HS-27A (cell line): ENCODE measurements at regions not wholly inside any gene's neighbourhood (a gene's known extent, or its start where the extent isn't known, plus 50 kb on each side); places are given as distances from the start of the nearest gene placed in this dataset.

Experiments used
- DNase-seq: peaks from one replicate; pipeline ENCODE4 v3.0.0-alpha.2; 2012; ENCODE audit warnings: low read depth, missing footprints

DNA sequence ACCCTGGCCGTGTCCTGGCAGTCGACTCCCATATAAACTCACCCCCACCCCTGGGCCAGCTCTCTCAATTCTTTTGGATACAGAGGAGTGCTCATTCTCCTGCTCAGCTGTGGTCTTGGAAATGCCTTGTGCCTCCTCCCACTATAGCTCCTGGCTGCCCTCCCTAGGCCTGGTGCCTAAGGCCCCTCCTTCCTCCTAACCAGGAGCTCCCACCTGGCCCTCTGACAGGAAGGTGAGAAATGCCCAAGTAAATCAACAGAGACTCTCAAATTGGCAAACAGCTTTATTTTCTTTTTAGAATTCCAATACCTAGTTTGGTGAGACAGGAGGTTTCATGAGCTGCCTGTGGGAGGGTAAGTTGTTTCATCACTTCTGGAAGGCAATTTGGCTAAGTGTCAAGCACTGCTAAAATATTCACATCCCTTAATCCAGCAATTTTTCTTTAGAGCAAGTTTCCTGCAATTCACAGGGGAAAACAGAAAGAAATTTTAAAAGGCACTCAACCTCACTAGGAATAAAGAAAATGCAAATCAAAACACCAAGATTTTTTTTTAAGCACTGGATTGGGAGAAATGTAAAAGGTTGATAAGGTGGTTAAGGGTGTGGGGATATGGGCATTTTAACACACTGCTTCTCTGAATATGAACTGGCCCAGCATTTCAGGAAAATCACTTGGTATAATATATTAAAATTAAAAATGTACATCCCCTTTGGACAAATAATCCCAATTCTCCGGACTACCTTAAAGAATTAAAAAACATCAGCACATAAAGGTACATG is 209.7 kb upstream of the ARHGAP20 start:
- no peak for DNase-seq

DNA sequence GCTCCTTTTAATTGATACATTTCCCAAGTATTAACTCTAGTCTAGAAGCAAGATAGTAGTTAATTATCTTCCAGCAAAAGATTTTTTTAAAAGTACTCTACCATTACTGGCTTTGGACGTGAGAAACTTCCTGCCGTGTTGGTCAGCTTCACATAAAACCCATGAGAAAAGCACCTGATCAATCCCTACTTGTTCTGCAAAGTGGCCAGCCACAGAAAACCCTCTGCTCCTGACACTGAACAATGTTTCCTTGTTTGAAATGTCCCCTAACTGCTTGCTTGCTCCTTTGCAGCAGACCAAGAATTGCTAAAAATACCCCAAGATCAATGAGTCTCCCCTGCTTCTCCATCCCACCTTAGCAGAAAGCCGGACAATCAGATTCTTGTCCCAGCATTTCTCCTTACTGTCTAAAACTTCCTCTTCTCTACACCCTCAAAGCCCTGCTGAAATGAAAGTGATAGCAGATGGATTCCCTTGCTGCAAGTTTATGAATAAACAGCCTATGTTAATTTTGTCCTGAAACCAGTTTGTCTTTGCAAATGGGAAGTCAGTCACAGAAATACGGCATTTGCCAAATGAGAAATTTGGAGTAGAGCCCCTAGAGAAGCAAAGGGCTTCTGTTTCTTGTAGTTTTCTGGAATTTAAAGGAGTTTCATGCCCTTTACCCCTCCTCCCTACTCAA is 207.1 kb upstream of the ARHGAP20 start:
- DNase-seq, result no peak

GRCh38 chr11:110918351-110918750 is 206.1 kb upstream of the ARHGAP20 start:
- no peak for DNase-seq

DNA sequence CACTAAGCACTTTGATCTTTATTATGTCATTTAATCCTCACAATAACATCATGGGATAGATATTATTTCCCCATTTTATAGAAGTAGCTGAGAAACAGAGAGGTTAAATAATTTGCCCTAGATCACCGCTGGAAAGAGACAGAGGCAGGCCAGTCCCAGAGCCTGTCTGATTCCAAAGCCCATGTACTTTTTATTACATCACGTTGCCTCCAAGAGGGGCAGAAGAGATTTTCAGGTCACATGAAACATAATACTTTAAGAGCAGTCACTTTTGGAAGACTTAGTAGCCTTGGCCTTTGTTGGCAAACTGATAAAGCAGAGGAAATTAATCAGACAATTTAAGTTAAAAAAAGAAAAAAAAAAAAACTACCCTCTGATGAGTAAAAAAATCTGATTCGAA is 200.2 kb upstream of the ARHGAP20 start:
- DNase-seq, result no peak

DNA sequence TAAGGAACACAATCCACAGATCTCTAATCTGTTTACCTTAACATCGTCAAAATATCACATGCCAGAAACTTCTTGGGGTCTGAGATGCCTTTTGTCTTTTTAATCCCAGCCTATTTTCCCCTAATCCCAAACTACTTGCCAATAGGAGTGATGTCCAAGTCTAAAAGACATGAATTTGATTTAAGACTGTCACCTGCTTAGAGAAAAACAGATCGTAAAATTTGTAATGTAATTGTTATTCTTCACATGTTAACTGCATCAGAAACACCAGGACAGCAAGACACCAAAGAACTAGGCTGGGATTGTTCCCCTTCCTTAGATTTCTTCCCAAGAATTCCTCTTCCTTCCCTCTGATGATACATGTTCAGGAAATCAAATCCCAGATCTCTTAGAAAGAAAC is 198.1 kb upstream of the ARHGAP20 start:
- DNase-seq, result no peak

DNA sequence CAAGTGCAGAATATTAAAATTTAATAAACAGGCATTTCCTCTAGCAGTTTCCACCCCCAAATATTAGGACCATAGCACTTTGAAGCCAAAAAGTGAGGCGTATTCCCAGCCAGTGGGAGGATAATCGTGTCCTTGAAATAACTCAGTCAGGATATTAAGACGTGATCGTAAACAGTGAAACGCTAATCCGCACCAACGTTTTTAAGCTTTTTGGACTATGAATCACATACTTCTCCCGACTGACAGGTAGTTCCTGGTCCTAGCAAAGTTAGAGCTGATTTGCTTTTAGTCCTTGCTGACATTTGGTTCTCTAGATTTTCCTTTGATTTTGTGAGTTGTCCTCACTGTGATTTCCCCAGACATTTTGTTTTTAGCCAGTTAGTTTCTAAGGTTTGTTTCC is 197.1 kb upstream of the ARHGAP20 start:
- no peak for DNase-seq

DNA sequence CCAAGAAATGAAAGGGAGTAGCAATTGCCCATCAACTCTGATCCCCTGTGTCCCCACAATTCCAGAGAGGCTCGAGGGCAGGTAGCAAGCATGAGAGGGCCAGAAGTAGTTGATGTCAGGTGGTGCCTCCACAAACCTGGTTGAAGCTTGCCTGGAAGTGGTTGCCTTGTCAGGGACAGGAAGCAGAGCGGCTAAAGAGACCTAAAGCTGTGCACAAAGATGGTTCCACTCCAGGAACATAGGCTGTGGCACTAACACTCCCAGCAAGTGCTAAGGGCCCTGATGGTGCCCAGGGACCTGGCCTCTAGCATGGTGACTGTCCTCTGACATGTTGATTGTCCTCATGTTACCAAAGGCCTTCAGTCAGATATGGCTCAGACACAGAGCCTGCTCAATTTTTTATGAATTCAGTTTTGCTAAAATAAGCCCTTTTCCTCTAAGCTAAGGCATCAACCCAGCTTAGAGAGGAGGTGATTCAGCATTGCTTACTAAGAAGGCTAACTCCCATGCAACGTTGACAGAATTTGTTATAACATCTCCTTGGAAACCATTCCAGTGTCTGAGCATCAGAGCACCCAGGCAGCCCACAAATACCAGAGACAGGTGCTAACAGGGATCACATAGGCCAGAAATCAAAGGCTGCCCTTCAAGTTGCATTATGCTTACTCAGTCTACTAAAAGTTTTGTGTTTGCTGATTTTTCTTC is 196.3 kb upstream of the ARHGAP20 start:
- no peak for DNase-seq

DNA sequence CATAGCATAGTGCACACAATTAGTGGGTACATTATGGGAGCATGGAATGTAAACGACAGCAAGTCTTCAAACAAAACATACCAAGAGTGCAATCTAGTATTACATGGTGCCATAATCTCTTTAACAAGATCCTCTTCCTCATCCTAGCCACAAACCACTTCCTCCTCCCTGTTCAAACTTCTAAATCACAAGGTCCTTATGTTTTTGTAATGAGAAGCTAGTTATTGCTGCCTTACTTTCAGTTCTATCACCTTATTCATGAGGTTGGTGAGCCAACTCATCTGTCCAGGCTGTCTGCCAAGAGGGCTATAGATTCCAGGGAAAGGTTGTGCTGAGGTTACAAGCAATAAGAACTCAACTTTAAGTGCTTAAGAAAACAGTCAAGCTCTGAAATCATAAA is 195.4 kb upstream of the ARHGAP20 start:
- DNase-seq, result peak; percentile 48

GRCh38 chr11:110903830-110904229 is 191.6 kb upstream of the ARHGAP20 start:
- DNase-seq, result no peak

GRCh38 chr11:110903378-110903777 is 191.1 kb upstream of the ARHGAP20 start:
- no peak for DNase-seq

DNA sequence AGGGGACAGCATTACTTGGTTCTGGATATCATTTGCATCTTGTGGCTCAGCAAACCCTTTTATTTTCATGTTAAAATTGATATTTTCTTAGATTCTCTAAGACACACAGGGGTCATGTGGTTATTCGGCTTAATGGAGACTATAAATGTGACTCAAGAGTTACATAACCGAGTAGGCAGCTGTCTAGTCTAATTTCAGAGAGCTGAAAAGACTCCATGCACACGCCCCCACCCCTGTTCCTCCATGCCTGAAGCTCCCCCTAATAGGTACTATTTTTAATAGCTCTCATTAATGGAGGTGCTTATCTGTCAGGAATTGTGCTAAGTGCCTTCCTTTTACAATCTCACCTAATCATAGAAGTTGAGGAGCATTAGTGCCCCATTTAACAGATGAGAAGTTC is 189.2 kb upstream of the ARHGAP20 start:
- DNase-seq, result no peak

- DNase-seq, result no peak
These were observed 188.2 kb upstream of the ARHGAP20 start for GRCh38 chr11:110900426-110900825.

- DNase-seq, result no peak
These were observed 184.8 kb upstream of the ARHGAP20 start for GRCh38 chr11:110897035-110897434.

DNA sequence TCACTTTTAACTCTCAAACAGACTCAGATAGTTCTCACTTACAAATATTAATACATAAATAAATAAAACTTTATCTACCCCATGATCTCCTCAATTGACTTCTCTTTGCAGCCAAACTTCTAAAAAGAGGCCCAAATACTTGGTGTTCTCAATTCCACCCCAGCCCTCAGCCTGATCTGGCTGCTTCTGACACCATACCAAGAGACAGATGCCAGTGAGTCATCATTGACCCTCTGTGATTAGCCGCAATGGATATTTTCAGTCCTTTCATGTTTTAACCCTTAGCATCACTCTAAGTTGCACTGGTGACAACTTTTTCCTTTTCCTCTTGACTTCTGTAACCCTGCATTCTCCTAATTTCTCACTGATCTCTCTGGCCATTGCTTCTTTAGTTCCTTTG is 184.1 kb upstream of the ARHGAP20 start:
- DNase-seq, result no peak

DNA sequence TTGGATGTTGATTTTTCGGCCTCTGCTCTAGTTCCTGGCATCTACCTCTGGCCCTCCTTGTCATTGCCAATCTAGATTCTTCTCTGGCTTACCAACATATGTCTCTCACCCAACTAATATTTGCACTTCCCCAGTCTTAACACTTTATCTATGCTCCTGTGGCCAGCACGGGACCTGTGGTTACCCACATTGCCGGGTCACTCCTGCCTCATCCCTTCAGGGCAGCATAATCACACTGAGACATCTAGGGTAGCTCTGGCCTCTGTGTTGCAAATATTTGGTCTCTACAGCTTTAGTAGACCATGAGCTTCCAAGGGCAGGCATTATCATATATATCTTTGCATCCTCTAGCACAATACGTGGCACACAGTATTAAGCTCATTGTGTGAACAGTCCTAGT is 182.0 kb upstream of the ARHGAP20 start:
- DNase-seq, result no peak

GRCh38 chr11:110892741-110893285 is 180.6 kb upstream of the ARHGAP20 start:
- no peak for DNase-seq

DNA sequence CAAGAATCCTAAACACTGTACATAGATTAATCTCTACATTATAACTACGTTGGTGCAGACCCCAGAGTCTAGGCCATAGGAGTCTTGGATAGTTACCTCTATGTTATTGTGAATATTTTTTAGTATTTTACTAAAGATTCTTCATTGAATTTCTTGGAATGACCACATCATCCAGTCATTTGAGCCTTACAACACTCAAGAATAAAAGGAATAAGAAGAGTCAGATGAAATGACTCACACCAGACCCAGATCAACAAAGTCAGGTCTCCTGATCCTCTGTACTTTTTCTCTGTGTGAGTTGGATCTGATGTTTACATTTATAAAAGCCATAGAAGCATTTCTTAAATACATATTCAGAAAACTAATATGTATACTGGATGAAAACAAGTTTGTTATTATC is 179.2 kb upstream of the ARHGAP20 start:
- DNase-seq, result no peak

- no peak for DNase-seq
These were observed 178.8 kb upstream of the ARHGAP20 start for GRCh38 chr11:110890995-110891394.

GRCh38 chr11:110886288-110886970 is 174.2 kb upstream of the ARHGAP20 start:
- no peak for DNase-seq

- no peak for DNase-seq
These were observed 171.0 kb upstream of the ARHGAP20 start for GRCh38 chr11:110883256-110883655.

GRCh38 chr11:110878513-110878912 is 166.3 kb upstream of the ARHGAP20 start:
- no peak for DNase-seq

DNA sequence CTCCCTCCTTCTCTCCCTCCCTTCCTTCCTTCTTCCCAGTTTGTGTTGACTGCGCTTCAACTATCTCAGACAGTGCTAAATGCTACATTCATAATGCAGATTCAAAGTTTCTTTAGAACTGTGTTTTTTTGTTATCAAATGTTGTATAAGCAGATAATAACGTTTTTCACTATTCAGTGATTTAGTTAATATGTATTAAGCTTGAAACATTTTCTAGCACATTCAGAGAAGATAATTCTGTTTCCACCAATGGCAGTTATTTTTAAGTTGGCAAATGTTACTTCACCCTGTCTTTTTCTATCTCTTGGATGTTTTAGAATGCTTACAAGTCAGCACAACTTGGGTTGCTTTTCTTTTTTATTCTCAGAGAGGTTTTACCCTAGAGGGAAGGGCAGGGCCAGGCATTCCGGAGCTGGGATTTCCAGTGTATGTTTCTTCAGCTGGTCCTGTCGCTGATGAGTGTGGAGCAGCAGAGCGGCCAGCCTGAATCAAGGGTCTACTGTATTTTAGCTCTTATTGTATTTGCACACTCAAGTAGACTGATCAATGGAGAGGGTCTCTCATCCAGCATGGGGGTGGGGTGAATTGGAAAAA is 162.3 kb upstream of the ARHGAP20 start:
- DNase-seq, result no peak
